Sigmoid colon (tissue), 4 donors: ENCODE measurements at regions not wholly inside any gene's neighbourhood (a gene's known extent, or its start where the extent isn't known, plus 50 kb on each side); places are given as distances from the start of the nearest gene placed in this dataset.

Experiments used
- EP300 ChIP-seq, 4 donors: sonication (generic); formaldehyde crosslinking; IDR thresholded peaks; one replicate each; pipeline ENCODE4 v1.6.1; 2017; ENCODE audit warnings: antibody characterized with exemption in 4 of 4
- POLR2A ChIP-seq, 2 donors: fragments of 450-650 bp; IDR thresholded peaks; one replicate each; pipeline ENCODE4 v1.6.1; 2016; ENCODE audit warnings: antibody characterized with exemption in 2 of 2, mild to moderate bottlenecking in 2 of 2, moderate library complexity in 2 of 2
- POLR2AphosphoS5 ChIP-seq, 4 donors: sonication (generic); formaldehyde crosslinking; IDR thresholded peaks; one replicate each; pipeline ENCODE4 v1.6.1; 2017; ENCODE audit warnings: antibody characterized with exemption in 4 of 4

DNA sequence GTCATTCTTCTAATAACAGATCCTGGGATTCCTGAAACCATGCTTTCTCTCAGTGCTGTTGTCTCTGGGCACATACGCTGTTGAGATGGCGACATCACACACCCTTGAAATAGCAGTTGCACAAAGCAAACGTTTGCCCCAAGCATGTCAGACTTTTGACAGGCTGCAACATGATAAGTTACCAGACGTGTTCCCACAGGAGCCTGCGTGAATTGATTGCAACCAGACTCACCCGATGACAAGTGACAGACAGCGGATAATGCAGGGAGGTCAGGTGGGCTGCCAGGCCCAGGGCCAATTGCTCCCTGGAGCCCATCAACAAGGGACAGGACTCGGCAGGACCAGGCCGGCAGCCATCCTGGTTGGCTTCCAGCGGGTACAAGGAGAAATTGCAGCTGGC is 310.9 kb downstream of the SIPA1L2 start:
- TF ChIP-seq POLR2AphosphoS5 (IDR thresholded peaks at IDR 0.05) (no peak), EP300 (IDR thresholded peaks at IDR 0.05) (no peak), POLR2A (IDR thresholded peaks at IDR 0.05) (no peak)
